NCI-H1436 (cell line): ENCODE measurements at regions not wholly inside any gene's neighbourhood (a gene's known extent, or its start where the extent isn't known, plus 50 kb on each side); places are given as distances from the start of the nearest gene placed in this dataset.

ENCODE experiments used
- DNase-seq: peaks from one replicate; lab custom pipeline; 2025; lab: John Stamatoyannopoulos, UW

DNA sequence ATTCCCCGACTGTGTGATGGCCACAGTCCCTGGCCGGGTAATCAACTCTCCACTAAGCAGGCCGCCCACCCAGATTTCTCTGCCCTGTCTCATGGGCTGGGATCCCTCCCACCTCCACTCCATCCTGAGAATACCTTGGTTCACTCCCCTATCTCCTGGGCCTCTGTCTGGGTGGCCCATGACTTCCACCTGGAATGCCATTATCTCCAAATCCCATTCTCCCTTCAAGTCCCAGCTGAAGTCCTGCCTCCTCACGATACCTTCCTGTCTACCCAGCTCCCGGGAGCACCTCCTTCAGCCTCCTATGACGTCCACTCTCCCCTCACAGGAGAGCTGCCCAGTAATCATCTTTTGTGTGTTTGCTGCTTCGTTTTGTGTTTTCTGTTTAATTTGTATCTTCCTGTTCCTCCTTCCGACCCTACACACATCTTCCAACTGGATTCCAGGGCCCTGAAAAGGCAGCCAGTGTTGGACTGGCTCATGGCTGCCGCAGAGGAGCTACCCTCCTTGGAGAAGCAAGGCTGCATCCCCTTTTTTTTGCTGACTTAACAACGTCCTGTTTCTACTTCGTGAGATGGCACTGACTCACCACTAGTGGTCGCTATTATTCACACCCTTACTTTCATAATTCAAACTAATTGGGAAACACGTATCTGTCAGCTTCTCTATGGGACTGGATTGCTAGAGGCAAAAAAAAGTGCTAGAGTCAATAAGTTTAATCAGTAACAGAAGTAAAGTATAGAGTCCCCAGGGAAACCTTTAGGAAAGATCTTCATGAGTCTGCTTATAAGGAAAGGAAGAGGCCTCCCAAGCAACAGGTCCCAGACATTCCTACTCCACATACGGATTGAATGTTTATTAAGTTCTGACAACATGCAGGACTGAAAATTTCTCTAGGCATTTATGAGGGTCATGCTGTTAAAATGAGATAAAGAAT is 171.9 kb upstream of the GATA6 start:
- DNase-seq: no peak

DNA sequence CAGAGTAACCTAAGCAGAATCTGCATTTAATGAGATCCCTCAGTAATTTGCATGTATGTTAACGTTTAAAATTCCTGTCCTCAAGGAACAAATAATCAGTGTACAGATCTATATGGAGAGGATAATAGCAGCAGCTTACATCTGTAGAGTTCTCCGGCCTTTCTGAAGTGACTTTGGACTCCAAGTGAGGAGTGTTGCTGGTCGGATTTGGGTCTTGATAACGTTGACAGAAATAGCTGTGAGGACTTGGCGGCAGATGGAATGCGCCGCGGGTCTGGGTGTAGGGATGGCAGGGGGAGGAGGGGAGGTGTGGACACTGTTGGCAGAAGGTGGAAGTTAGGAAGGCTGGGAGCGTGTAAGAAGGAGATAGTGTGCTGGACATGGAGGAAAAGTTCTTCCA is 170.9 kb upstream of the GATA6 start:
- no peak for DNase-seq

DNA sequence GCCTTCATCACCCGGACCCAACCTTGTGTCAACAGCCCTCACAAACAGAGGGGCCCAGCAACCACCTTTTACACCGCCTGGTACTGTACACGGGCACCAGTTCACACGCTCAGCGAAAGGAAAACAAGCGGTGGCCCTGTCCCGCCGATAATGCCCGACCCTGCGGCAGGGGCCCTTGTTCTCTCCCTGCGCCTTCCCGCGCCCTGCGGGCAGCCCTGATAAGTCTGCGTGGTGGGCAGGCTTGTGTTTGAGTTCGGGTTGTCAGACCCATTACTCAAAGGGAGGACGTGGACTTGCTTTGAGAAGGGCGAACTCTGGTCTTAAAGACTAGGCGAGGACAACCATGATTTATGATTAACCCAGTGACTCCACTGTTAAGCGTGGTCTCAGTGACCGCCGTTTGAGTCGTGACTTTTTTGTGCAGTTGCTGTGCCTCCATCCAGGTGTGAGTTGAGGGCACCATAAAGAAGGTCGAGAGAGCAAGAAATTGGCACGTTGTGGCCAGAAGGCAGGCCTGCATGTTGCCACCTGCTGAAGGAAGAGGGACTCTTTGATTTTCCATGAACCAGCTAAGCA is 167.4 kb upstream of the GATA6 start:
- no peak for DNase-seq

DNA sequence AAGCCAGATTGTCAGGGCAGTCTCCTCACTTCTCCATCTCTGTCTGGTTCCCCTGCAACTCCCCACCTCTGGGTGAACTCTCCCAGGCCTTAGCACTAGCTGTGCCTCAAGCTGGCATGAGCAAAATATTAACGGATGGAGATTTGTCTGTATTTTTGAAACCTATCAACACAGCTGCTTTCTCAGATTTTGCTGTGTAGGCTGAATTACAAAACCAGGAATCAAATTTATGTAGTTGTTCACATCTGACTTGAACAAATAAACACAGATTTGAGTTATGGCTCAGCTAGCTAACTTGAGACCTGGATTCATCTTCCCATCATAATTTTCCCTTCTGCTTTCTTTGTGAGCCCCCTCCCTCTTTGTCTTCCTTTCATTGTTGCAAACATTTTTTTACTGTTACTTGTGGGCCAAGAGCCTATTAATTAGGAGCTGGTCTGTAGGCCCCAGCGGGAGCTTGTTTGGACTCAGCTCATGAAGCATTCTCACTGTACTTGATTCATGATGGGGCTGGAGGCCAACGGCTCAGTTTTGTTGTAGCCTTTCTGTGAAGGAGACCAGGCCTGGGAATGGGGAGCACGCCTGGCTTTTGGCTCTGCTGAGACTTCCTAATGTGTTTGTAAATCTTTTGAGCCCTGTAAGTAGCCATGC is 164.1 kb upstream of the GATA6 start:
- no peak for DNase-seq

DNA sequence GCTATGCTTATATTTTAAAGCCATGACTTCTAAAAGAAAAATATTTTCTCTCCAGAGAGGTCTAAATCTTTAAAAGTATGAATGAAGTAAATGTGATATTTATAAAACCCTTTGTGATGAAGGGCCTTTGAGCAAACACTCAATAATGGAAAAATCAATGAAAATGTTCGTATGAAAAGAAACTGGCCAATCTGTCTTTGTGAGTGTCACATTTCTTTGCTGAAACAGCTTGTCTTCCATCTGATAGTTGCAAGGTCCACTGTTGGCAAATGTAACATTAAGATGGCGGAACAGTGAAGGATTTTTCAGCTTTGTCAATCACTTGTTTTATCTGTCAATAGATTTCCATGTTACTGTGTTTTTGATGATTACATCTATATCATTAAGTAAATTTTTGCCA is 162.9 kb upstream of the GATA6 start:
- DNase-seq: no peak

DNA sequence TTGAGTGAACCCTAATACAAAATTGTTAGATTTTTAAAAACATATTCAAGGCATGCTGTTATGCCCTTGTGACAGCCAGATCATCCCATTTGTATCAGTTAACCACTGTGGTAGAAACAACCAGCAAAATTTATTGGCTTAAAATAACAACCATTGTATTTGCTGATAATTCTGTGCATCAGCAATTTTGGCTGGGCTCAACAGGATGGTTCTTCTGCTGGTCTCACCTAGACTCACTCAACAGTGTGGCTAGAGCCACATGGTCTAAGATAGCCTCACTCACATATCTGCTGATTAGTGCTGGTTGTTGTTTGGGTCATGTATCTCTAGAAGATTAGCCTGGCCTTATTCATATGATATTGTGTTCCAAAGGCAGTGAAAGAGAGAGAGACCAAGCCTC is 160.1 kb upstream of the GATA6 start:
- no peak for DNase-seq

DNA sequence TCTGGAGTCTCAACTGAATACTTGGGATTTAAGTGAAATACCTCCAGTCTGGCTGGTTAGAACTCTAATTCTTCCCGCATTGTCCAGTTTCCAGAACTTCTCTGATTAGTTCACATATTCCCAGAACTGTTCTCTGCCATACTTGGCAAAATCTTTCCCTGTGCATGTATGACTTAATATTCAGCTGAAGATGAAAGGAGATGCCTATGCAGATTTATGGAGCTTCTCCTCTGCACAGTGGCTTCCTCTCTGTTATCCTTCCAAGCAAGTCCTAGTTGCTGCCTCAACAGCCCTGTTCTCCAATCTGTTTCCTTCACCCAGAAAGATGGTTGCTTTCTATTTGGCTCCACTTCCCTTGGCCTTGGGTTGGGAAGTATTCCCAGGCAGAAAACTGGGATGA is 155.4 kb upstream of the GATA6 start:
- DNase-seq: no peak

DNA sequence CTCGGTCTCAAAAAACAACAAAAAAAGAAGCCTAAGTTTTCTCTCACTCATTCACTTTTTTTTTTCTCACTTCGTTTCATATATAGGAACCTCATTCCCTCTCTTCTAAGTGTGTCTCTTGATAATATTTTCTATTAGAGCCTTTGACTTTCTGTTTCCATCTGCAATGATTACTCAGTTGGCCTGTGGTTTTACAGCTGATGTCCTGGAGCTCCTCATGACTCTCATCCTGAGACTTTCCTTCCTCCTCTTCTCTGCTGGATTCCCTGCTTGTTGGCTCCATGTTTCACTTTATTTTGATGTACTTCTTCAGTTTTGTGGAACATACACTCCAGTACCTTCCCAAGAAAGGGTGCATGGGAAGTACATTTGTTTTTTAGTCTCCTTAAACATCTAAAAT is 154.2 kb upstream of the GATA6 start:
- DNase-seq: no peak

DNA sequence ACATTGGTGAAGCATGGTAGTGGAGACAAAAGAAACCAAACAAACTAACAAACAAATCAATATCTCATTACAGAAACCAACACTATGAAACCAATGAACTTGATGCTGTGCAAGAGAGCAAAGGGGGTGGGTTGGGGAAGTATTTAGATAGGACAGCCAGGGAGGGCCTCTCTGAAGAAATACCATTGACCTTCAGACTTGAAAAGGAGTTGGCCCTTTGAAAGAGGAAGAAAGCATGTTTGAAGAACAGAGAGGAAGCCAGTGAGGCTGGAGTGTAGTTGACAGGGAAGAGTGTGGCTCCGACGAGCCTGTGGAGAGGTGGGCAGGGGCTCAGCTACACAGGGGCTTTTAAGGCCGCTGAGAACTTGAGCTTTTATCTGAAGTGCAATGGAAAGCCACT is 151.0 kb upstream of the GATA6 start:
- DNase-seq: no peak

DNA sequence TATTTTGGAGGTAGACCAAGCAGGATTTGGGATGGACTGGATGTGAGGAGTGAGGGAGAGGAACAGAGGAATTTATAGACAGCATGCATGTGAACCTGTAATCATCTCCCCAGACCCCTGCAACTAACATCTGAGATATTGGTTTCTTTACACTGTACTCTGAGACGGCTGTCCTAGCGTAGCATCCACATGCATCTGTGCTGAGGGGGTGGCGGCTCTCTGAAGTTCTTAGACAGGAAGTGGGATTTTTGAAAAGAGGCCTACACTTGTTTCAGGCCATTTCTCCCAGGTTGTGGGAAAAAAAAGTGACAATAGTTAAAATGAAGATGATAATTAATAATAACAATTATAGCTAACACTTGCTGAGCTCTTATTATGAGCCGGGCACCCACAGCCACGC is 150.2 kb upstream of the GATA6 start:
- DNase-seq: no peak

DNA sequence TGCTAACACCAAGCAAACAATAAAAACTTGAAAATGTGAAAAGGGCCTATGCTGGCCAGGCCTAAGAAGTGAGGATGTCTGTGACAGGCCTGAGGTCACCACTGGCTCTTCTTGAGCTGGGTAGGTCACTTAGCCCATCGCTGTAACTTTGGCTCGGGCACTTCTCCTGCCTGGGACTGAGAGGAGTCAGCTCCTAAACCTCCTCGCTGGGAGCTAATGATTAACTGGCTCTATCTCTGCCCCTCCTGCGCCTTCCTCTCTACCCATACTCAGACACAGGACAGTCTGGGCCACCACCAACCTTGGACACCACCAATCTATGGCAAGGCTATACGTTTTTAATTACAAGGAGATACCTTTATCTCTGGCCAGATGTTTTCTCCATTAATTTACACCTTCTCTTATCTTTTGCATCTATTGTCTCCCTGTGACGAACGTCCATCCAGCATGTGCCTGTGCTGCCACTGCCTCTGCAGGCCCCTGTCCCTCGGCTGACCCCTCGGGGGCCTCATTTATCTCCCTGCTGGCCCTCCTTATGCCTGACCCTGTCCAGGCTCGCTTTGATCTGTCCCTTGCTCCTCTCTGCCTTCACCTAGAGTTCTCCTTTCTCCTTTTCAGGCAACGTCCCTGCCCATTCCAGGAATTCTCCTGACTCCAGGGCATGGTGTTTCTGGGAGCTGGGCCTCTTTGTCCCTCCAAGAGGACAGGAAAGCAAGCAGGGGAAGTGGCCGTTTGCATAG is 149.1 kb upstream of the GATA6 start:
- no peak for DNase-seq

DNA sequence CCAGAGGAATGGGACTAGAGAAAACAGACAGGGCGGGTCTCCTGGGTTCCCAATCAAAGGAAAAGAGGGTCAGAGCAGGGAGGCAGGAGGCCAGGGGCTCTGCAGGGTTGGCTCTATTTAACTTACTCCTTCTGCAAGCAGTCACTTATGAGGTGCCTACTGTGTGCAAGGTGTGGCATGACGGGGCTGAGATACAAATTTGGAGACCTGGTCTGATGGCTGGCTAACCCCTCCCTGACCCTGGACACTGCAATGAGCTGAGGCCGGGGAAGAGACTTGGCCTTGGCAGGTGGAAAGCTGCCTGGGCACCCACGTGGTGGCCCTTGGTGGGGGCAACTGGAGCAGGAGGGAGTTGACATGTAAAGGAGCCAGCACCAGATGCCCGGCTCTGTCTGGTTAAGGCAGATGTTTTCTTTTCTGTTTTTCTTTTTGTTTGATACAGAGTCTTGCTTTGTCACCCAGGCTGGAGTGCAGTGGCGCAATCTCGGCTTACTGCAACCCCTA is 148.5 kb upstream of the GATA6 start:
- DNase-seq: no peak

DNA sequence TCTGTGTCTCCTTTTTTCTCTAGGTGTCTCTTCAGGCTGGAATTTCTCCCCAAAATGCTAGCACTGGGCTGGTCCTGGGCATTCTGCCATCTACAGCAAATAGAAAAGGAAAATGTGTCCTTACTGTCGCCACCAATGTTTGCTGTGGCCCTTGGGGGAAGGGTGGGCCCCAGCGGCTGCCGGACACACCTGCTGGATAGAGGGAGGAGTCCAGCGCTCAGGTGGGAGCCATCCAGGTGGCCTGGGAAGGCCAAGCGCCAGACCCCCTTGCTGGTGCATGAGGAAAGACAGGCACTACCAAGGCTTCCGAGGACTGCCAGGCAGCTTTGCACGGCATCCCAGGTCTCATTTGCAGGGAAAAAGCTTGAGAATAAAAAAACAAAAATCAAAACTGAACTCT is 147.7 kb upstream of the GATA6 start:
- no peak for DNase-seq

DNA sequence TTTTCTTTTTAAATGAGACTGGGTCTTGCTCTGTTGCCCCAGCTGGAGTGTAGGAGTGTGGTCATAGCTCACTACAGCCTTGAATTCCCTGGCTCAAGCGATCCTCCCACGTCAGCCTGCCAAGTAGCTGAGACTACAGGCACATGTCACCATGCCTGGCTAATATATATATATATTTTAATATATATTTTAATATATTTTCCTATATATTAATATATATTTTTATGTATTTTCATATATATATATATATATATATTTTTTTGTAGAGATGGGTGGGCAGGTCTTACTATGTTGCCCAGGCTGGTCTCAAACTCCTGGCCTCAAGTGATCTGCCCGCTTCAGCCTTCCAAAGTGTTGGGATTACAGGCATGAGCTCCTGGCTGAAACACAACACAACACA is 144.5 kb upstream of the GATA6 start:
- no peak for DNase-seq

DNA sequence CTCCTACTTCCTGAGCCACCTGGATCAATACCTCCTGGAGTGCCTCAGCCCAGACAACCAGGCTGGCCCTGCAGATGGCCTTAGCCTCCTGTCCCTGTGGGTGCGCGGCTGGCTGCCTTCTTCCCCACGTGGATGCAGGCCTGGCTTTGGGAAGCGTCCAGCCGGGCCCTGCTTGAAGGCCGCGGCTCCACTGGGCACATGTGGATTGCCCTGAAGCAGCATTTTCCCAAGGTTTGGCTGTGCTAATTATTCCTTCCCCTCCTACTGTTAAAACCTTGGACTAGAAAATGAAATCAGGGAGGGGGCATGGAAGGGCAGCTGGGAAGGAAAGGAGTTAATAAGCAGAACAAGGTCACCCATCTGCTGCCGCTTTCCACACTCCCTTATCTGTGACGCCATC is 143.0 kb upstream of the GATA6 start:
- no peak for DNase-seq

DNA sequence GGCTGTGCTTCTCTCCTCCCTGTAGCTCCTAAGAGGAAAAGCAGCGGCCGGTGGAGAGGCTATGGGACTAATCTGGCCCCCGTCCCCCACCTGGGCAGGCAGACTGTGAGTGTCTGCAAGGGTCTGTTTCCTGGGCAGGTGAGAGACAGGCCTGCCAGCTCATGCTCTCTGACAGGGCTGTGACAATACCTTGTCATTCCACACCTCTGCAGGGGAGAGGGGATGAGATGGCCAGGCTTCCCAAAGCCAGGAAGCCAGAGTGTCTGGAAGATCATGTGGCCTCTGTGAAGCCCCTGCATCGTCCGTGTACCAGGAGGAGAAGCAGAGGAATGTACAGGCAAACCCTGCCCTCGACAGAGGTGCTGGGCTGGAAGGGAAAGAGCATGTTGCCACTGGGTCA is 142.5 kb upstream of the GATA6 start:
- no peak for DNase-seq

DNA sequence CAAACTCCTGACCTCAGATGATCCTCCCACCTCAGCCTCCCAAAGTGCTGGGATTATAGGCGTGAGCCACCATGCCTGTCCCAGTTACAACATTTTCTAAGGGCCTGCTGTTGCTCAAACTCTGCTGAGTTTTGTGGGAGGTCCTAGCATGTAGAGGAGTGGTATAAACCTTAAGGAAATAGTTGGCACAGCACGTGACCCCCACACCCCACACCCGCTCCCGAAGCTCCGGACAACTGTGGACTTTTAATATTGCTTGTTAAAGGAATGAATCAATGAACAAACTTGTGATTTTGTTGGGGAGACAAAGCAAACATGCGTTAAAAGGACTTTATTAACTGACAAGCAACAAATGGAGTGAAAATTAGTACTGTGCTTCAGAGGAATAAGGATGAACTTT is 137.8 kb upstream of the GATA6 start:
- DNase-seq: no peak

DNA sequence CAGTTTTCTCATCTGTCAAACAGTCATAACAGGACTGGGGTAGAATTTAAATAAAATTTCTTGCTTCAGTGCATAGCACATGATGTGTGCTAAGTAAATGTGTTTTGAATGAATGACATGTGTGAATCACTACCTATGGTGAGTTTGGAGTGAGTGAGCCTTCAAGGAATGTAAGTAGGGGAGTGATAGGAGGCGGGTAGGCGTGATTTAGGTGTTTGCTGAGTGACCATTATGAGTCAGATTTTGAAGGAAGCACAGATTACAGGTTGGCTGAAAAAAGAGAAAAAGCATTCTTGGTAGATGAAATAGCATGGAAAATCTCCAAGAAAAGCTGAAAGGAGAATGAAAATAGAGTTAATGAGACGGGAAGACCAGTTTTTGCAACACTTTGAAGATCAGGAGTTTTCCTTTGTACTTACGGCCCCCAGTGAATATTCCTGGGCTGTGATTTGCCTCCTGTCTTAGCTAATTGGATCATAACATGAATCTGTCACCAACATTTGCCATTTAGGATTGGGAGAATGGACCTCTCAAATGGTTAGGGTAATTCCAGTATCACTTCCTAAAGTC is 136.9 kb upstream of the GATA6 start:
- DNase-seq: no peak

DNA sequence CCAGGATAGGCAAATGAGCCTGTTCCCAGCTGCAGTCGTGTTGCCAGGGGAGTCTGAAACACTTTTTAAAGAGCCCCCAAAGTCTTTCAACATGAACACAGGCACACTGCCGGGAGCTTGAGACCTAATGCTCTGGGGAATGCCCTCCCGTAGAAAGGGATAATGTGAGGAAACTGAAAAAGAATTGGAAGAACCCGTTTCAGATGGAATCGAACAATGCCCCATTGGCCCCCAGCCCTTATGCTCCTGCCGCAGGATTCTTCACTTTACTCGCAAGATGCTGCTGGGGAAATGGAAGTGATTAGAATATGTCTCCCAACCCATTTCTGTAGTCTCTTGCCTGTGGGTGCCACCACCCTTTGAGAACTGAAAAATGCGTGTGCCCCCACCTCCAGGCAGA is 136.3 kb upstream of the GATA6 start:
- DNase-seq: no peak

DNA sequence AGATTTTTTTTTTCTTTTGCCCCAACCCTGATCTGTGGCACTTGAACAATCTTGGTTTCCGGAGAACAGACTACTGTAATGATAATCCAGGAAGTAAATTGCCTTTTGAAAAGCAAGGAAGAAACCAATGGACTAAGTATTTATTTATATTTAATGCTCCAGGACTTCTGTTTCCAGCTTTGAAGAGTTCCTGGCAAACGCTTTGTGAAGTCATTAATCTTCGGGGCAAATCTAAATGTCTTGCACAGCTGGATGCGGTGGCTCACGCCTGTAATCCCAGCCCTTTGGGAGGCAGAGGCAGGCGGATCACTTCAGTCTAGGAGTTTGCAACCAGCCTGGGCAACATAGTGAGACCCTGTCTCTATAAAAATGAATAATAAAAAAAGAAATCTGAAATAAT is 135.1 kb upstream of the GATA6 start:
- no peak for DNase-seq

DNA sequence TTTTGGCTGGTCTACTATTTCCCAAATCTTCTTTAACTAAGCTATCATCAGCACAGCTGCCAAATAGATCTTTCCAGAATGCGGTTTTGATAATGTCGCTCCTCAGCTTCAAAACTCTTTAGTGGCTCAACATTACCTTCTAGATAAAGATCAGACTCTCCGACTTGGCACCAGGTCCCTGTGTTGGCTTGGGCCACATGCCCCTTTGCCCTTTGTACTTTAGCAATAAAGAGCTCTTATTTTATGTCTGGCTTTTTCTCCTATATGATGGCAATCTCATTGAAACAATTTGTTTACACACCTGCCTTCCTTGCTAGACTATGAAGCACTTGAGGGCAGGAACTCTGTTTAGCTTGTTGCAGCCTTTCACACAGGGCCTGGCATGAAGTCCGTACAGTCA is 128.9 kb upstream of the GATA6 start:
- no peak for DNase-seq

DNA sequence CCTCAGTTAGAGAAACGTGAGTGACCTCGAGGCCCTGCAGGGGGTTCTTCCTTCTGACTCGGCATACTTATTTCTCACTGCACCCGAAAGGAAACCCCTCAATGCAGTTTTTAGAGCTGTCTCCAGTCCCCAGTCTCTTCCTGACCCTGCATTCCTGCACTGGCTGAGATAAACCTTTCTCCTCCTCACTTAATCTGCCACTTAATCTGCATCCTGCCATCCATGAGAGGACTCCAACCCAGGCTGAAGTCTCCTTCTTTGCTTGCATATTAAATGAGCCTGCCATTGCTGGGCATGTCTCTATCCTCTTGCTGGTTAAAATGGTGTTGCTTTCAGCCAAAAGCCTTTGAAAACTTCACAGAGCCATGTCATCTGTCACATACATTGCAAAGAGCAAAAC is 125.6 kb upstream of the GATA6 start:
- no peak for DNase-seq
